ENCODE measurements at regions not wholly inside any gene's neighbourhood (a gene's known extent, or its start where the extent isn't known, plus 50 kb on each side); places are given as distances from the start of the nearest gene placed in this dataset.

DNA sequence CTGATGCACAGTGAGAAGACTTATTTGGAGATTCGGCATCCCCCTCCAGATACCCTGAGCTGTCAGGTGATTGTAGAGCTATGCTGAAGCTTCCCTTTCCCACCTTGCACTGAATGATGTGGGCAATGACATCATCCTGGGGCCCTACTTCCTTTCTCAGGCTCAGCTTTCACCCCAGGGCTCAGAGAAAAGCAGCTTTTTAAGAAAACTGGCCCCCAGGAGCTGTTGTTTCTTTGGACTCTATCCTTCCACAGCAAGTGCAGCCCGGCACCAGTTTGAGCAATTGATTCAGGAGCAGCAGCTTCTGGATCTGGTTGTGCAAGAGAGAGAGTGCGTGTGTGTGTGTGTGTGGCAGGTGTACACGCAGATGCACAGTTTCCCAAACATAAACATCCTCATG lies 251.3 kb downstream of the ANAPC1 start:
- Mint-ChIP-seq H3K27me3 (no peaks in the 10 kb centered on the region), H3K27ac (no peak overlapping the region), H3K4me1 (no peaks in the 10 kb centered on the region), H3K36me3 (ENCODE audit: low read depth) (peaks cover 6% of the 10 kb centered on the region), H3K4me3 (no peak overlapping the region), H3K9me3 (peaks cover 15% of the 10 kb centered on the region)
- DNase-seq (no peak), ATAC-seq (ENCODE audit: low read depth) (no peak)
- TF ChIP-seq, protein P1, sequence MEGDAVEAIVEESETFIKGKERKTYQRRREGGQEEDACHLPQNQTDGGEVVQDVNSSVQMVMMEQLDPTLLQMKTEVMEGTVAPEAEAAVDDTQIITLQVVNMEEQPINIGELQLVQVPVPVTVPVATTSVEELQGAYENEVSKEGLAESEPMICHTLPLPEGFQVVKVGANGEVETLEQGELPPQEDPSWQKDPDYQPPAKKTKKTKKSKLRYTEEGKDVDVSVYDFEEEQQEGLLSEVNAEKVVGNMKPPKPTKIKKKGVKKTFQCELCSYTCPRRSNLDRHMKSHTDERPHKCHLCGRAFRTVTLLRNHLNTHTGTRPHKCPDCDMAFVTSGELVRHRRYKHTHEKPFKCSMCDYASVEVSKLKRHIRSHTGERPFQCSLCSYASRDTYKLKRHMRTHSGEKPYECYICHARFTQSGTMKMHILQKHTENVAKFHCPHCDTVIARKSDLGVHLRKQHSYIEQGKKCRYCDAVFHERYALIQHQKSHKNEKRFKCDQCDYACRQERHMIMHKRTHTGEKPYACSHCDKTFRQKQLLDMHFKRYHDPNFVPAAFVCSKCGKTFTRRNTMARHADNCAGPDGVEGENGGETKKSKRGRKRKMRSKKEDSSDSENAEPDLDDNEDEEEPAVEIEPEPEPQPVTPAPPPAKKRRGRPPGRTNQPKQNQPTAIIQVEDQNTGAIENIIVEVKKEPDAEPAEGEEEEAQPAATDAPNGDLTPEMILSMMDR (IDR thresholded peaks at IDR 0.05): no peak
- ChIA-PET POLR2A (no interaction called here), CTCF (no interaction called here)
- intact Hi-C loops (cut with micrococcal nuclease): no loop called here

DNA sequence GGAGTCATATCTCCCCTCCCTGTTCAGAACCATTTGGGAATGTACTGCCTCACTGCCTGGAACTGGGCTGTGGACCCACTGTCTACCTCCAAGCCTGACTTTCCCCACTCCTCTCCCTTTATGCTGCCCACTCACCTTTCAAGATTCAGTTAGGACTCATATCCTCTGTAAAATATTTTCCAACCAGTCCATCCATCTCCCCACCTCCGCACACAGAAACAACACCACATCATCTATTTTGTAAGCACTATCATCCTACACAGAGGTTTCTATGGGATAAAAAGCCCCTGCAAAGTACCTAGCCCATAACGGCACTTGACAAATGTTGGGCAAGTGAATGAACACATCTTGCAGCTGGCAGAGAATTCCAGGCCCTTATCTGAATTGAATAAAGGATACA lies 250.8 kb downstream of the ANAPC1 start:
- no peaks in the 10 kb centered on the region for H3K27me3 Mint-ChIP-seq
- POLR2A ChIA-PET: no interaction called here
- peaks cover 6% of the 10 kb centered on the region for H3K36me3 Mint-ChIP-seq (ENCODE audit: low read depth)
- ATAC-seq (ENCODE audit: low read depth) (no peak), DNase-seq (no peak)
- H3K4me3 Mint-ChIP-seq: no peak overlapping the region
- no peak overlapping the region for H3K27ac Mint-ChIP-seq
- CTCF ChIA-PET: no interaction called here
- H3K4me1 Mint-ChIP-seq: no peaks in the 10 kb centered on the region
- TF ChIP-seq, protein P1 (IDR thresholded peaks at IDR 0.05): no peak
- intact Hi-C loops (cut with micrococcal nuclease): no loop called here
- H3K9me3 Mint-ChIP-seq: peaks cover 12% of the 10 kb centered on the region

DNA sequence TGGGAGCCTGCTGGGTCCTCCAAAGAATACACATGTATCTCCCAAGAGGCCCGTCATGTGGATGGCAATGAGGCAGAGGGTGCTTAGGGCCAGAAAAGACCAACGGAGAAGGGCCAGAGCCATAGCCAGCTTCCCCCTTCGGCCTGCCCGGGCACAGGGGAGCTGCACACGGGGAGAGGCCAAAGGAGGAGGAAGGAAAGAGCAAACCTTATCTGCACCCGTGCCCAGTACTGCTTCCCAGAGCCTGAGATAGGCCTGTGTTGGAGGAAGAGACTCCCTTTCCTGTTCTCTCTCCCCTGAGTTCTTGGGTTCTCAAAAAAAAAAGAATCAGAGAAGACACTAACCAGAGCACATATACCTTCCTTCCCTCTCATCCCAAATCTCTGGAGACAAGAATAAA lies 250.3 kb downstream of the ANAPC1 start:
- peaks cover 9% of the 10 kb centered on the region for H3K9me3 Mint-ChIP-seq

DNA sequence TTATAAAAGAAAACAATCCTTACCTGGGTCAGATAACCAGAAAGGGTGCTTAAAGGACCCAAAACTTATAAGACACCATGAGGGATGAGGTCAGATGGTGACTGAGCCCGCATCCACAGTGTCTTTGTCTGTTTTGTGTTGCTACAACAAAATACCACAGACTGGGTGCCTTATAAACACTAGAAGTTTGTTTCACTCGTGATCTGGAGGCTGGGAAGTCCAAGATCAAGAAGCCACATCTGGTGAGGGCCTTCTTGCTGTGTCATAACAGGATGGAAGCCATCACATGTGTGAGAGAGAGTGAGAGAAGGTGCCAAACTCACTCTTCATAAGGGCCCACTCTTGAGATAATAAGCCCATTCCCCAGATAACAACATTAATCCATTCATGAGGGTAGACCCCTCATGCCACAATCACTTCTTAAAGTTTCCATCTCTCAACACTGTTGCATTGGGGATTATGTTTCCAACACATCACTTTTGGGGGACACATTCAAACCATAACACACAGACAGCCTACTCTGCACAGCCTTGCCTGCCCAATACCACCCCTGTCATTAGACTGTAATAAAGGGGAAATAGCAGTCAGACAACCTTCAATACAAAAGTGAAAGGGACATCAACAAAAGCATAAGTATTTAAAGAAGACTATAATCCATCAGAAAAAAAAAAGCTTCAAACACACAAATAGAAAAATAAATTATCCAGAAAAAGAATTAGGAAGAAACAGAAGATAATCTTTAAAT lies 249.8 kb downstream of the ANAPC1 start:
- Mint-ChIP-seq H3K36me3 (ENCODE audit: low read depth) (no peaks in the 10 kb centered on the region), H3K4me1 (no peaks in the 10 kb centered on the region), H3K9me3 (peaks cover 4% of the 10 kb centered on the region), H3K4me3 (no peak overlapping the region), H3K27me3 (peaks cover 4% of the 10 kb centered on the region), H3K27ac (no peak overlapping the region)
- TF ChIP-seq, protein P1 (IDR thresholded peaks at IDR 0.05): no peak
- POLR2A ChIA-PET: no interaction called here
- CTCF ChIA-PET: no interaction called here
- intact Hi-C loops (cut with micrococcal nuclease): no loop called here
- no peak for ATAC-seq (ENCODE audit: low read depth)
- DNase-seq: no peak

More for the DNA sequence above, 250.3 kb downstream of the ANAPC1 start:
- TF ChIP-seq, protein P1 (IDR thresholded peaks at IDR 0.05): no peak
- Mint-ChIP-seq H3K36me3 (ENCODE audit: low read depth) (peaks cover 4% of the 10 kb centered on the region), H3K27me3 (peaks cover under 1% of the 10 kb centered on the region), H3K4me1 (no peaks in the 10 kb centered on the region), H3K4me3 (no peak overlapping the region), H3K27ac (no peak overlapping the region)
- POLR2A ChIA-PET: no interaction called here
- CTCF ChIA-PET: no interaction called here
- ATAC-seq (ENCODE audit: low read depth) (no peak), DNase-seq (no peak)
- intact Hi-C loops (cut with micrococcal nuclease): no loop called here

DNA sequence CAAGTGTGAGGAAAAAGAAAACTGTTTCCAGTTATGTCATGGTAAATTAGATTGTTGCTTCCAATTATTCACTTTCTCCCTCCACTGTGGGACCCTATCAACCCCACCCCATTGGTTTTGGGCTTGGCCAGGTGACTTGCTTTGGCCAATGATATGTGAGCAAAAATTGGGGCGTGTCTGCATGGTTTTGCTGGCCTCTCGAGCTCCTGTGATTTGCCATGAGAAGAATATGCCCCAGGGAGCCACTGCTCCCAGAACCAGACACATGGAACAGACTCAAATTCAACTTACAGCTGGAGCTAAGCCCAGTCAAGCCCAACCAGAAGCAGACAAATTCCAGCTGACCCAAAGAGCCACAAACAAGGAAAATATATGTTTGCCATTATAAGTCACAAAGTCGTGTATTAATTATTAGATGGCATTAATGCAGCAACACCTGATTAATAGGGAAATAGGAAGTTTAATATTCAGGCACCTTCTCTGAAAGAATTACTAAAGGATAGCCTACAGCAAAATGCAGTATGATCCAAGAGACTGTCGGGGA lies 248.9 kb downstream of the ANAPC1 start:
- DNase-seq: no peak
- no peak for ATAC-seq (ENCODE audit: low read depth)

More for the DNA sequence above, 248.9 kb downstream of the ANAPC1 start:
- CTCF ChIA-PET: no interaction called here
- peaks cover 4% of the 10 kb centered on the region for H3K27me3 Mint-ChIP-seq
- TF ChIP-seq, protein P1 (IDR thresholded peaks at IDR 0.05): no peak
- H3K4me1 Mint-ChIP-seq: no peaks in the 10 kb centered on the region
- intact Hi-C loops (cut with micrococcal nuclease): no loop called here
- H3K36me3 Mint-ChIP-seq (ENCODE audit: low read depth): no peaks in the 10 kb centered on the region
- POLR2A ChIA-PET: no interaction called here
- H3K4me3 Mint-ChIP-seq: no peak overlapping the region
- peaks cover 2% of the 10 kb centered on the region for H3K9me3 Mint-ChIP-seq
- H3K27ac Mint-ChIP-seq: no peak overlapping the region

Measured in activated B cell treated with CpG ODN at 0.5 μM for 24 hours (primary cell).